WI38 (cell line): ENCODE measurements at regions not wholly inside any gene's neighbourhood (a gene's known extent, or its start where the extent isn't known, plus 50 kb on each side); places are given as distances from the start of the nearest gene placed in this dataset.

Source experiments
- H3K4me3 ChIP-seq: 2 replicates; pipeline ENCODE4 v1.5.1; 2011; ENCODE audit warnings: low read depth, mild to moderate bottlenecking, control low read depth, low read length
- TF ChIP-seq, protein P1 (sequence below): IDR thresholded peaks from 2 replicates; pipeline ENCODE4 v1.5.1; 2012; ENCODE audit warnings: low read depth, mild to moderate bottlenecking, control low read depth, low read length

DNA sequence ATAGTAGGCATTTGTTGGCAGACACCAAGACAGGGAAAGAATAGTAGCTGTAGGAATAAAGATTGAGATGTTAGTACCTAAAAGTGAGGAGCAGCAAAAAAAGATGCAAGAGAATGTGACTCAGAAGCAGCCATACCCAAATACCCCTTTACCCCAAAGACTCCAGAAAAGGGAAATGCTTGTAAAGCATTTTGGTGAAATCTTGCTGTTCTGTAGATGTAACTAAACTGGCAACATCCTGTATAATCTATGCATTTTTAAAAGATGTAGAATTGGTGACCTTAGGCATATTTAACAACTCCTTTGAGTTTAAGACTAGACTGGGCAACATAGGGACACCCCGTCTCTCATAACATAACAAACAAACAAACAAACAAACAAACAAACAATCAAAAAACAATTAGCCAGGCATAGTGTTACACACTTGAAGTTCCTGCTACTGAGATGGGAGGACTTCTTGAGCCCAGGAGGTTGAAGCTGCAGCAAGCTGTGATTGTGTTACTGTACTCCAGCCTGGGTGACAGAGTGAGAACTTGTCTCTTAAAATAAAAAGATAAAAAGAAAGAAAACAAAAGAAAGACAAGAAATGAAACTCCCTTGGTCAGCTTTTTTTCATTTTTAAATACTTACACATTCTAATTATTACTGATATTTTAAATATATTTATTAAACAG is 361.5 kb upstream of the KCNH8 start:
- TF ChIP-seq, protein P1, sequence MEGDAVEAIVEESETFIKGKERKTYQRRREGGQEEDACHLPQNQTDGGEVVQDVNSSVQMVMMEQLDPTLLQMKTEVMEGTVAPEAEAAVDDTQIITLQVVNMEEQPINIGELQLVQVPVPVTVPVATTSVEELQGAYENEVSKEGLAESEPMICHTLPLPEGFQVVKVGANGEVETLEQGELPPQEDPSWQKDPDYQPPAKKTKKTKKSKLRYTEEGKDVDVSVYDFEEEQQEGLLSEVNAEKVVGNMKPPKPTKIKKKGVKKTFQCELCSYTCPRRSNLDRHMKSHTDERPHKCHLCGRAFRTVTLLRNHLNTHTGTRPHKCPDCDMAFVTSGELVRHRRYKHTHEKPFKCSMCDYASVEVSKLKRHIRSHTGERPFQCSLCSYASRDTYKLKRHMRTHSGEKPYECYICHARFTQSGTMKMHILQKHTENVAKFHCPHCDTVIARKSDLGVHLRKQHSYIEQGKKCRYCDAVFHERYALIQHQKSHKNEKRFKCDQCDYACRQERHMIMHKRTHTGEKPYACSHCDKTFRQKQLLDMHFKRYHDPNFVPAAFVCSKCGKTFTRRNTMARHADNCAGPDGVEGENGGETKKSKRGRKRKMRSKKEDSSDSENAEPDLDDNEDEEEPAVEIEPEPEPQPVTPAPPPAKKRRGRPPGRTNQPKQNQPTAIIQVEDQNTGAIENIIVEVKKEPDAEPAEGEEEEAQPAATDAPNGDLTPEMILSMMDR: no peak
- H3K4me3 ChIP-seq: no peak overlapping the region

DNA sequence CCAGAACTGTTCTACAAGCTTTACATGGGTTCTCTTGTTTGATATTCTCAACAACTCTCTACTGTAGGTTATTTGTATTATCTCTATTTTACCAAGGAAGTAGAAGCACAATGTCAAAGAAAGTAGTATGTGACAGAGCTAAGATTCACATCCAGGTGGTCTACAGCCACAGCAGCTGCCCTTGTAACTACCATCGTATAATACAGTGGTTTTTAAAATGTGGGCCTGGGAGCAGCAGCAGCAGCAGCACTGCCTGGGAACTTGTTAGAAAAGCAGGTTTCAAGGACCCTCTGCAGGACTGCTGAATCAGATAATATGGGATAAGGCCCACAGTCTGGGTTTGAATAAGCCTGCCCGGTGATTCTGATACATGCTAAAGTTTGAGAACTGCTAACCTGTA is 357.1 kb upstream of the SATB1 start:
- no peak overlapping the region for H3K4me3 ChIP-seq
- TF ChIP-seq, protein P1: no peak

DNA sequence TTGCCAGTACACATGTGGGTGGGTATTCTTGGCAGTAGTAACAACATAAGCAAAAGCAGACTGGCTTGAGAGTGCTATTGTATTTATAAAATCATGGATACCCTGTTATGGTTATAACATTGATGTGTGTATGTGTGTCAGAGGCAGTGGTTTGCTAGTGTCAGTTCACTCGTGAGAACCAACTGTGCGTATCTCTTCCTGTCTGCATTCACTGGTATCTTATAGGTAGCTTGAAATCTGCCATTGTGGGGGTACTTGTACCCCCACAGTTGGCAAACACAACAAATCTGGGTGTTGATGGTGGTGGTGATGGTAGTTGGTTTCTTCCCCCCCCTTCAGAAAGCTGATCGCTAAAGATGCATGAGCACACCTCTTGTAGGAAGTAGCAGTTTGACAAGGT is 355.8 kb upstream of the SATB1 start:
- H3K4me3 ChIP-seq: no peak overlapping the region
- TF ChIP-seq, protein P1: no peak

DNA sequence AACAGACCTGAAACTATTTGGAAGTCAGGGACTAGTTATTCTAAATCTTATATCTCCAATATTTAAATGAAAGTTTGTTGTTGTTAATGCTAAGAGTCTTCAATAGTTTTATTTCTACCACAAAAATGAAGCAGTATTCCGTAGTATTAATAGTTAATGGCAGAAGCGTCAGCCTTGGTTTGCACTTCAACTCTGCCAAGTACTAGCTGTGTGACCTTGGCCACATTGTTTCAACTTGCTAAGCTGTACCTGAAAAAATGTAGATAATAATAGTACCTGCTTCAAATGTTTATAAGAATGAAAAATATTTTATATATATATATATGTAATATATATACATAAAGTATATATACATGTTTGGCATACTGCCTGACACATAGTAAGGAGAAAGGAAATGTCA is 354.6 kb upstream of the SATB1 start:
- TF ChIP-seq, protein P1: no peak

DNA sequence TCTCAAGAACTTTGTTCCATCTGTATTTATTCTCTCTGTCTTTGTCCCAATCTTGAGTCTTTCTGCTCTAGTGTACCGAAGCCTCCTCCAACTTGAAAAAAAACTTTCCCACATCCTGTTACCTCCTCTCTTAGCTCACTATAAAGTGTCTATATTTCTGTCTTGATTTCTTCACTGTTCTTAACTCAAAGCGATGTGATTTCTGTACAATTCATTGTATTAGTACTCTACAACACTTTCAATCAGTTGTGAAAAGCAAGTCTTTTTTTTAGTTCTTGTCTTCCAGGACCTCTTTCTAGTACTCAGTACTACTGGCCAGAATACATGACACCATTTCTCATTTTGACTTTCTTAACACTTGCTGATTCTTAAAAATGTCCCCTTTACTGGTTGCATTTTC is 353.5 kb upstream of the SATB1 start:
- TF ChIP-seq, protein P1: no peak
- no peak overlapping the region for H3K4me3 ChIP-seq

More for the DNA sequence above, 354.6 kb upstream of the SATB1 start:
- H3K4me3 ChIP-seq: no peak overlapping the region

DNA sequence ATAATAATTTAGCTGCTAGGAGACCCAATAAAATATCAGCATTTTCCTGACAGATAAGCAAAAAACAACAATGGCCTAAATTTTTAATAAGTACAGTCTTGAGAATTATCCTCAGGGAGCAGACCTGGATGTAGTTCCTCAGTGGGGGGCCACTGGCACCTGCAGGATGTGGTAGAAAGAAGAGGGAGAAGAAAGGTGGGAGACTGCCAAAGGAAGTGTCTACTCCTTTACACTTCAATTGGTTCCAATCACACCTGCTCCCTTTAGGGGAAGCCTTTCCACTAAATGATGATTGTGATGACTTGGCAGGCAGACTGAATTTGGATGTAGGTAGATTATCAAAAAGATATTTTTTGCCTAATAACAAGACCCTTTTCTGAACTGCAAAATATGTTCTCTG is 353.0 kb upstream of the SATB1 start:
- H3K4me3 ChIP-seq: no peak overlapping the region
- TF ChIP-seq, protein P1: no peak

DNA sequence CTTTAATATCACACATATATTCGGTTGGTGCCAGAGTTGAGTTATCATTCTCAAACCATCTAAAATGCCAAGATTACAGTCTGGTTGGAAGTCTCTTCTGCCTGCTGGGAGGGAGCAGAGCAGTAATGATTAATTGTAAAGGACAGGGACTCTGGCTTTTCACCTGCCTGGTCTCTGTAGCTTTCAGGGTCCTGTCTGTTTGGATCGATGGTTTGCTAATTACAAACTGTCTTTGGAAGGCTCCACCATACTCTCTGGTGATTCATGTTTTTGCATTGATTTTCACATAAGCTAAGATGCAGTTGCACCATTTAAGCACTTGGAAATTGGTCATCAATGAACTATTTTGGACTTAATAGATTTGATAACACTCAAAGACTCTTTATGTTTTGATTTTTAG is 350.4 kb upstream of the SATB1 start:
- H3K4me3 ChIP-seq: no peak overlapping the region
- TF ChIP-seq, protein P1: no peak
